CD4-positive, alpha-beta T cell treated with Interleukin-4 for 1 hour (primary cell): ENCODE measurements at regions not wholly inside any gene's neighbourhood (a gene's known extent, or its start where the extent isn't known, plus 50 kb on each side); places are given as distances from the start of the nearest gene placed in this dataset.

Source experiments
- DNase-seq, 2 donors: peaks; one replicate each; pipeline ENCODE4 v3.0.0-alpha.2; 2020 to 2022

GRCh38 chr6:165905744-165906143 is 242.7 kb upstream of the PDE10A start:
- DNase-seq: no peak

- DNase-seq: no peak
Measured at GRCh38 chr6:165900970-165901369, 237.9 kb upstream of the PDE10A start.

GRCh38 chr6:165899611-165900010 is 236.6 kb upstream of the PDE10A start:
- DNase-seq: no peak

GRCh38 chr6:165895421-165896165 is 232.6 kb upstream of the PDE10A start:
- no peak for DNase-seq

- DNase-seq: no peak
Measured at GRCh38 chr6:165894171-165894825, 231.3 kb upstream of the PDE10A start.

GRCh38 chr6:165893431-165893830 is 230.4 kb upstream of the PDE10A start:
- DNase-seq: no peak

GRCh38 chr6:165891320-165891719 is 228.3 kb upstream of the PDE10A start:
- no peak for DNase-seq

GRCh38 chr6:165890404-165890735 is 227.3 kb upstream of the PDE10A start:
- DNase-seq: no peak

GRCh38 chr6:165889636-165890403 is 226.8 kb upstream of the PDE10A start:
- no peak for DNase-seq

GRCh38 chr6:165886169-165886568 is 223.1 kb upstream of the PDE10A start:
- DNase-seq: no peak

- DNase-seq: peak; percentile 38 to 40
Measured at GRCh38 chr6:165884813-165885765, 222.0 kb upstream of the PDE10A start.

GRCh38 chr6:165883851-165884640 is 221.0 kb upstream of the PDE10A start:
- no peak for DNase-seq

GRCh38 chr6:165881806-165882205 is 218.8 kb upstream of the PDE10A start:
- no peak for DNase-seq

- no peak for DNase-seq
Measured at GRCh38 chr6:165880686-165881085, 217.6 kb upstream of the PDE10A start.

GRCh38 chr6:165877773-165878172 is 214.7 kb upstream of the PDE10A start:
- no peak for DNase-seq

- DNase-seq: no peak
Measured at GRCh38 chr6:165877192-165877591, 214.2 kb upstream of the PDE10A start.

- no peak for DNase-seq
Measured at GRCh38 chr6:165876588-165876987, 213.5 kb upstream of the PDE10A start.

GRCh38 chr6:165875946-165876345 is 212.9 kb upstream of the PDE10A start:
- no peak for DNase-seq

GRCh38 chr6:165873976-165874375 is 210.9 kb upstream of the PDE10A start:
- no peak for DNase-seq

GRCh38 chr6:165872811-165873210 is 209.8 kb upstream of the PDE10A start:
- no peak for DNase-seq

GRCh38 chr6:165872311-165872710 is 209.3 kb upstream of the PDE10A start:
- DNase-seq: no peak

GRCh38 chr6:165871571-165871970 is 208.5 kb upstream of the PDE10A start:
- no peak for DNase-seq
